ENCODE measurements at regions not wholly inside any gene's neighbourhood (a gene's known extent, or its start where the extent isn't known, plus 50 kb on each side); places are given as distances from the start of the nearest gene placed in this dataset.

GRCh38 chr4:176500894-176501293, 181.1 kb downstream of the SPCS3 start:
- no peaks in the 10 kb centered on the region for H3K36me3 ChIP-seq
- 91 to 95% methylated on average over 1 of the region's 1 CpG for WGBS, 2 donors
- H3K4me1 ChIP-seq = no peaks in the 10 kb centered on the region
- H3K27ac ChIP-seq = no peak overlapping the region
- DNase-seq (no peak), ATAC-seq (no peak)
- H3K27me3 ChIP-seq = no peaks in the 10 kb centered on the region
- TF ChIP-seq CTCF (IDR thresholded peaks at IDR 0.05) = no peak
- intact Hi-C loops (cut with DNase I) = no loop called here
- H3K4me3 ChIP-seq = no peak overlapping the region
- H3K9me3 ChIP-seq = peaks cover 0 to 9% (median 0%) of the 10 kb centered on the region in 11 donors

- Histone ChIP-seq H3K27ac (no peak overlapping the region), H3K36me3 (no peaks in the 10 kb centered on the region), H3K4me1 (peaks cover 0 to 10% (median 0%) of the 10 kb centered on the region in 9 donors), H3K9me3 (peaks cover 0 to 7% (median 0%) of the 10 kb centered on the region in 11 donors), H3K4me3 (no peak overlapping the region), H3K27me3 (no peaks in the 10 kb centered on the region)
- DNase-seq (no peak), ATAC-seq (no peak)
- intact Hi-C loops (cut with DNase I) = no loop called here
- TF ChIP-seq CTCF (IDR thresholded peaks at IDR 0.05) = no peak
- WGBS, 2 donors = 62 to 76% methylated on average over 2 of the region's 2 CpGs
Observed at GRCh38 chr4:176504118-176504517, 184.4 kb downstream of the SPCS3 start.

GRCh38 chr4:176507845-176508533, 188.2 kb downstream of the SPCS3 start:
- peaks cover 0 to 7% (median 0%) of the 10 kb centered on the region in 11 donors for H3K9me3 ChIP-seq
- WGBS, 2 donors = 69 to 77% methylated on average over 8 of the region's 8 CpGs
- DNase-seq (no peak), ATAC-seq (peak in 3 of 8 donors; percentile 54 to 77 (median 75))
- H3K4me1 ChIP-seq = peaks cover 0 to 18% (median 0%) of the 10 kb centered on the region in 9 donors
- intact Hi-C loops (cut with DNase I) = no loop called here
- no peaks in the 10 kb centered on the region for H3K36me3 ChIP-seq
- H3K27ac ChIP-seq = peak overlapping the region in 5 of 10 donors; percentile 22 to 58 (median 49)
- TF ChIP-seq CTCF (IDR thresholded peaks at IDR 0.05) = no peak
- H3K27me3 ChIP-seq = no peaks in the 10 kb centered on the region
- no peak overlapping the region for H3K4me3 ChIP-seq

- Histone ChIP-seq H3K9me3 (peaks cover 0 to 7% (median 0%) of the 10 kb centered on the region in 11 donors), H3K4me1 (peaks cover 0 to 18% (median 0%) of the 10 kb centered on the region in 9 donors), H3K27ac (peak overlapping the region in 5 of 10 donors; percentile 22 to 59 (median 56)), H3K4me3 (no peak overlapping the region), H3K27me3 (no peaks in the 10 kb centered on the region), H3K36me3 (no peaks in the 10 kb centered on the region)
- DNase-seq (no peak), ATAC-seq (peak in 6 of 8 donors; percentile 42 to 88 (median 64))
- intact Hi-C loops (cut with DNase I) = no loop called here
- TF ChIP-seq CTCF (IDR thresholded peaks at IDR 0.05) = no peak
- WGBS, 2 donors = 48 to 49% methylated on average over 4 of the region's 4 CpGs
Observed at GRCh38 chr4:176508780-176509331, 189.1 kb downstream of the SPCS3 start.
